LoVo (cell line): ENCODE measurements at regions not wholly inside any gene's neighbourhood (a gene's known extent, or its start where the extent isn't known, plus 50 kb on each side); places are given as distances from the start of the nearest gene placed in this dataset.
"Not testable (repeated sequence)": the region's sequence is repeated elsewhere in the genome, so short reads cannot be mapped to it uniquely, and the experiment has no call there.

Experiments
- DNase-seq: peaks from one replicate; pipeline ENCODE4 v3.0.0-alpha.2; 2016; ENCODE audit warnings: low spot score

- DNase-seq: not testable (repeated sequence)
Measured at GRCh38 chr10:15921423-15921945, 61.2 kb upstream of the MINDY3 start.

GRCh38 chr10:15931376-15931775 is 71.1 kb upstream of the MINDY3 start:
- no peak for DNase-seq

- peak; percentile 20 for DNase-seq
Measured at GRCh38 chr10:15939543-15939942, 79.2 kb upstream of the MINDY3 start.

GRCh38 chr10:15943426-15943825 is 83.1 kb upstream of the MINDY3 start:
- no peak for DNase-seq

GRCh38 chr10:15954188-15954587 is 93.9 kb upstream of the MINDY3 start:
- DNase-seq: no peak

- DNase-seq: no peak
Measured at GRCh38 chr10:15960277-15960676, 100.0 kb upstream of the MINDY3 start.

GRCh38 chr10:15972736-15973135 is 112.4 kb upstream of the MINDY3 start:
- DNase-seq: not testable (repeated sequence)

GRCh38 chr10:15985690-15986089 is 125.4 kb upstream of the MINDY3 start:
- no peak for DNase-seq

GRCh38 chr10:15990535-15991129 is 130.3 kb upstream of the MINDY3 start:
- no peak for DNase-seq

GRCh38 chr10:15997313-15997712 is 137.0 kb upstream of the MINDY3 start:
- DNase-seq: no peak

GRCh38 chr10:16001581-16001980 is 141.3 kb upstream of the MINDY3 start:
- no peak for DNase-seq

- no peak for DNase-seq
Measured at GRCh38 chr10:16009785-16010184, 149.5 kb upstream of the MINDY3 start.

- DNase-seq: no peak
Measured at GRCh38 chr10:16011548-16011947, 151.2 kb upstream of the MINDY3 start.

- no peak for DNase-seq
Measured at GRCh38 chr10:16014469-16014868, 154.2 kb upstream of the MINDY3 start.

- no peak for DNase-seq
Measured at GRCh38 chr10:16016688-16017087, 156.4 kb upstream of the MINDY3 start.

GRCh38 chr10:16020836-16021235 is 160.5 kb upstream of the MINDY3 start:
- no peak for DNase-seq

- DNase-seq: not testable (repeated sequence)
Measured at GRCh38 chr10:16026832-16027231, 166.5 kb upstream of the MINDY3 start.

- DNase-seq: no peak
Measured at GRCh38 chr10:16030562-16030961, 170.3 kb upstream of the MINDY3 start.

GRCh38 chr10:16049050-16049449 is 188.7 kb upstream of the MINDY3 start:
- DNase-seq: no peak

- DNase-seq: no peak
Measured at GRCh38 chr10:16049782-16050181, 189.5 kb upstream of the MINDY3 start.

GRCh38 chr10:16063350-16063749 is 203.0 kb upstream of the MINDY3 start:
- no peak for DNase-seq

GRCh38 chr10:16083551-16083950 is 223.2 kb upstream of the MINDY3 start:
- DNase-seq: not testable (repeated sequence)

GRCh38 chr10:16105082-16105481 is 244.8 kb upstream of the MINDY3 start:
- DNase-seq: no peak
